HG03442 (cell line): ENCODE measurements at regions not wholly inside any gene's neighbourhood (a gene's known extent, or its start where the extent isn't known, plus 50 kb on each side); places are given as distances from the start of the nearest gene placed in this dataset.
"Not testable (repeated sequence)": the region's sequence is repeated elsewhere in the genome, so short reads cannot be mapped to it uniquely, and the experiment has no call there.

Experiments used
- ATAC-seq: cut with Tn5 transposase; IDR thresholded peaks from one replicate; pipeline ENCODE4 v1.9.1; 2021; ENCODE audit warnings: mild to moderate bottlenecking, moderate library complexity; ENCODE audit not compliant: unreplicated experiment

GRCh38 chr1:68653882-68654281 lies 157.0 kb upstream of the DEPDC1 start:
- ATAC-seq, result no peak

GRCh38 chr1:68673771-68674170 lies 176.9 kb upstream of the DEPDC1 start:
- ATAC-seq, result no peak

GRCh38 chr1:68675336-68675735 lies 178.5 kb upstream of the DEPDC1 start:
- ATAC-seq, result no peak

GRCh38 chr1:68677684-68678351 lies 180.9 kb upstream of the DEPDC1 start:
- no peak for ATAC-seq

GRCh38 chr1:68696221-68696620 lies 199.3 kb upstream of the DEPDC1 start:
- ATAC-seq, result no peak

GRCh38 chr1:68703921-68704354 lies 207.1 kb upstream of the DEPDC1 start:
- ATAC-seq, result no peak

- ATAC-seq, result no peak
Observed at GRCh38 chr1:68704800-68705443, 208.0 kb upstream of the DEPDC1 start.

- no peak for ATAC-seq
Observed at GRCh38 chr1:68705466-68705865, 208.6 kb upstream of the DEPDC1 start.

- ATAC-seq, result no peak
Observed at GRCh38 chr1:68706639-68707317, 209.9 kb upstream of the DEPDC1 start.

- no peak for ATAC-seq
Observed at GRCh38 chr1:68717330-68717729, 220.4 kb upstream of the DEPDC1 start.

GRCh38 chr1:68720476-68720875 lies 223.6 kb upstream of the DEPDC1 start:
- ATAC-seq, result no peak

GRCh38 chr1:68723791-68724190 lies 226.9 kb upstream of the DEPDC1 start:
- ATAC-seq, result no peak

- ATAC-seq, result no peak
Observed at GRCh38 chr1:68725001-68725752, 228.3 kb upstream of the DEPDC1 start.

- ATAC-seq, result not testable (repeated sequence)
Observed at GRCh38 chr1:68739486-68739885, 242.6 kb upstream of the DEPDC1 start.

GRCh38 chr1:68745011-68745410 lies 248.1 kb upstream of the DEPDC1 start:
- ATAC-seq, result no peak

GRCh38 chr1:68745451-68745850 lies 248.6 kb upstream of the DEPDC1 start:
- no peak for ATAC-seq

GRCh38 chr1:68746378-68746777 lies 249.5 kb upstream of the DEPDC1 start:
- ATAC-seq, result no peak

- no peak for ATAC-seq
Observed at GRCh38 chr1:68751723-68752122, 254.8 kb upstream of the DEPDC1 start.

GRCh38 chr1:68758666-68759209 lies 261.9 kb upstream of the DEPDC1 start:
- no peak for ATAC-seq

- no peak for ATAC-seq
Observed at GRCh38 chr1:68767941-68768340, 271.1 kb upstream of the DEPDC1 start.

- no peak for ATAC-seq
Observed at GRCh38 chr1:68770817-68771216, 273.9 kb upstream of the DEPDC1 start.
